HCT116 (cell line): ENCODE measurements at regions not wholly inside any gene's neighbourhood (a gene's known extent, or its start where the extent isn't known, plus 50 kb on each side); places are given as distances from the start of the nearest gene placed in this dataset.

Experiments used
- ATAC-seq: fragments of 200-7000 bp; cut with Tn5 transposase; 2 replicates; pipeline ENCODE4 v1.9.1; 2020; ENCODE audit warnings: mild to moderate bottlenecking, moderate library complexity
- BruUV-seq: library from RNA; stranded (reverse); fragments of 400-500 nt; replicated peaks from 2 replicates; lab custom pipeline; 2021; lab: Mats Ljungman, UMichigan
- CTCF ChIA-PET: fragments of 300-600 bp; sonication (Branson Sonifier 250); formaldehyde crosslinking; loops from one replicate; lab custom pipeline; 2021; ENCODE audit warnings: antibody characterized with exemption; lab: Charles Lee
- POLR2A ChIA-PET: fragments of 300-600, 350-600 bp; sonication (Branson Sonifier 250); formaldehyde crosslinking; loops from one replicate; lab custom pipeline; 2021; ENCODE audit warnings: antibody characterized with exemption; lab: Charles Lee
- RAD21 ChIA-PET, 2 experiments: fragments of 300-600 bp; sonication (Branson Sonifier 250); formaldehyde crosslinking; loops; one replicate each; lab custom pipeline; 2023; ENCODE audit warnings: low total read pairs in 2 of 2; ENCODE audit not compliant: uncharacterized antibody in 2 of 2, unreplicated experiment in 2 of 2, low non-redundant PET in 1 of 2; lab: Charles Lee
- DNase-seq: peaks from one replicate; pipeline ENCODE4 v3.0.0-alpha.2; 2010; ENCODE audit warnings: low read depth, low spot score
- H2AFZ ChIP-seq: fragments of 200-600 bp; shearing (Covaris generic), sonication (generic); 2 replicates; pipeline ENCODE4 v1.6.1; 2017; ENCODE audit warnings: low read depth, mixed run types, mixed read lengths, antibody characterized with exemption, low read length; ENCODE audit not compliant: poor library complexity, severe bottlenecking
- H3K27ac ChIP-seq: 2 replicates; pipeline ENCODE4 v1.5.1; 2012; ENCODE audit warnings: low read depth, low read length
- H3K27me3 ChIP-seq: fragments of 200-600 bp; sonication (generic); 2 replicates; pipeline ENCODE4 v1.6.1; 2016; ENCODE audit warnings: mixed run types, low read length, mixed read lengths; ENCODE audit not compliant: insufficient read depth
- H3K36me3 ChIP-seq, 2 experiments: fragments of 200-500 bp in 1 of 2; fragments of 200-600 bp in 1 of 2; sonication (Bioruptor generic) in 1 of 2; sonication (generic) in 1 of 2; 2 replicates each; pipeline versions ENCODE4 v1.5.1 to v1.6.1; 2014 to 2016; ENCODE audit warnings: low read length in 2 of 2, inconsistent platforms in 1 of 2, mixed read lengths in 1 of 2, mixed run types in 1 of 2; ENCODE audit not compliant: insufficient read depth in 2 of 2, control insufficient read depth in 1 of 2
- H3K4me1 ChIP-seq, 2 experiments: fragments of 200-600 bp in 1 of 2; sonication (generic) in 1 of 2; 2 replicates each; pipeline versions ENCODE4 v1.5.1 to v1.6.1; 2012 to 2017; ENCODE audit warnings: low read length in 2 of 2, inconsistent platforms in 1 of 2, mild to moderate bottlenecking in 1 of 2, mixed read lengths in 1 of 2, mixed run types in 1 of 2, moderate library complexity in 1 of 2; ENCODE audit not compliant: insufficient read depth in 2 of 2, control insufficient read depth in 1 of 2
- H3K4me2 ChIP-seq: fragments of 200-600 bp; sonication (generic); 2 replicates; pipeline ENCODE4 v1.6.1; 2017; ENCODE audit warnings: mixed run types, low read length, mixed read lengths
- H3K4me3 ChIP-seq, 2 experiments: fragments of 200-600 bp in 1 of 2; sonication (generic) in 1 of 2; replicated peaks in 1 of 2; 2 replicates each; pipeline ENCODE4 v1.5.1; 2011 to 2016; ENCODE audit warnings: low read length in 2 of 2, control low read depth in 1 of 2, low read depth in 1 of 2, mild to moderate bottlenecking in 1 of 2, mixed read lengths in 1 of 2, mixed run types in 1 of 2
- H3K79me2 ChIP-seq: fragments of 200-600 bp; sonication (generic); 2 replicates; pipeline ENCODE4 v1.6.1; 2017; ENCODE audit warnings: mild to moderate bottlenecking, mixed run types, low read length, moderate library complexity, mixed read lengths; ENCODE audit not compliant: insufficient read depth
- H3K9ac ChIP-seq: fragments of 200-600 bp; sonication (generic); 2 replicates; pipeline ENCODE4 v1.6.1; 2016; ENCODE audit warnings: low read length, mixed read lengths
- H3K9me2 ChIP-seq: fragments of 200-600 bp; sonication (generic), shearing (Covaris generic); 2 replicates; pipeline ENCODE4 v1.6.1; 2017; ENCODE audit warnings: mixed run types, mild to moderate bottlenecking, moderate library complexity; ENCODE audit not compliant: insufficient read depth
- H3K9me3 ChIP-seq, 2 experiments: fragments of 200-500 bp in 1 of 2; fragments of 200-600 bp in 1 of 2; sonication (Bioruptor generic) in 1 of 2; sonication (generic) in 1 of 2; 2 replicates each; pipeline ENCODE4 v1.6.1; 2014 to 2017; ENCODE audit warnings: low read length in 2 of 2, mixed read lengths in 2 of 2, inconsistent platforms in 1 of 2, low read depth in 1 of 2, mild to moderate bottlenecking in 1 of 2, mixed run types in 1 of 2, moderate library complexity in 1 of 2; ENCODE audit not compliant: control insufficient read depth in 1 of 2, insufficient read depth in 1 of 2
- H4K20me1 ChIP-seq: fragments of 200-600 bp; sonication (generic), shearing (Covaris generic); 2 replicates; pipeline ENCODE4 v1.6.1; 2017; ENCODE audit warnings: mixed run types, mild to moderate bottlenecking, moderate library complexity; ENCODE audit not compliant: insufficient read depth
- EZH2 ChIP-seq: fragments of 200-600 bp; sonication (generic); IDR thresholded peaks from 2 replicates; pipeline ENCODE4 v1.6.1; 2017; ENCODE audit warnings: antibody characterized with exemption, mixed run types
- FOSL1 ChIP-seq: IDR thresholded peaks from 2 replicates; pipeline ENCODE4 v1.6.1; 2012; ENCODE audit warnings: low read depth
- JUND ChIP-seq: IDR thresholded peaks from 2 replicates; pipeline ENCODE4 v1.6.1; 2012
- SIN3A ChIP-seq: IDR thresholded peaks from 2 replicates; pipeline ENCODE4 v1.6.1; 2012; ENCODE audit warnings: low read depth
- TCF7L2 ChIP-seq: IDR thresholded peaks from 2 replicates; pipeline ENCODE4 v1.7.0; 2011; ENCODE audit warnings: borderline replicate concordance, inconsistent platforms; ENCODE audit not compliant: insufficient read depth, insufficient read length; ENCODE audit errors: extremely low read depth
- YY1 ChIP-seq: IDR thresholded peaks from 2 replicates; pipeline ENCODE4 v1.6.1; 2011; ENCODE audit warnings: low read length, low read depth, moderate library complexity, mild to moderate bottlenecking; ENCODE audit not compliant: insufficient replicate concordance; ENCODE audit errors: extremely low read depth
- ZNF274 ChIP-seq: fragments of 200-500 bp; sonication (Bioruptor generic); IDR thresholded peaks from 2 replicates; pipeline ENCODE4 v1.6.1; 2014; ENCODE audit warnings: mild to moderate bottlenecking, low read depth, low read length, inconsistent platforms
- intact Hi-C: fragments of 100-400 bp; cut with micrococcal nuclease; formaldehyde crosslinking; loops from 2 replicates; pipeline ENCODE4 v1.10.0; 2022
- TF ChIP-seq, protein P1 (sequence below), 3 experiments: fragments of 200-600 bp in 1 of 3; sonication (generic) in 1 of 3; IDR thresholded peaks in 2 of 3; conservative IDR thresholded peaks in 1 of 3; 2 replicates each; pipeline ENCODE4 v1.5.1; 2012 to 2017; ENCODE audit warnings: low read depth in 2 of 3, low read length in 2 of 3, antibody characterized with exemption in 1 of 3, borderline replicate concordance in 1 of 3, control low read depth in 1 of 3, mild to moderate bottlenecking in 1 of 3, mixed read lengths in 1 of 3, mixed run types in 1 of 3, moderate library complexity in 1 of 3; ENCODE audit not compliant: insufficient read depth in 1 of 3

GRCh38 chr11:71304491-71304890 is 52.1 kb upstream of the SHANK2 start:
- POLR2A ChIA-PET: no interaction called here
- Histone ChIP-seq H3K36me3 (no peaks in the 10 kb centered on the region), H2AFZ (no peak overlapping the region), H3K27ac (no peak overlapping the region), H4K20me1 (no peaks in the 10 kb centered on the region), H3K4me3 (no peak overlapping the region), H3K4me1 (peaks cover 8 to 30% of the 10 kb centered on the region in 2 experiments; a peak in 3 of 4 replicates), H3K9me2 (no peaks in the 10 kb centered on the region), H3K4me2 (no peak overlapping the region), H3K9ac (no peak overlapping the region)
- RAD21 ChIA-PET: no interaction called here
- TF ChIP-seq ZNF274: no peak
- TF ChIP-seq EZH2: no peak
- TF ChIP-seq YY1: no peak
- TF ChIP-seq, all 23 proteins: peak for 0
- H3K9me3 ChIP-seq: no peaks in the 10 kb centered on the region
- H3K27me3 ChIP-seq: no peaks in the 10 kb centered on the region
- CTCF ChIA-PET: no interaction called here
- BruUV-seq: no TSS peak
- ATAC-seq (no peak), DNase-seq (no peak)
- intact Hi-C loops: no loop called here
- no peaks in the 10 kb centered on the region for H3K79me2 ChIP-seq

DNA sequence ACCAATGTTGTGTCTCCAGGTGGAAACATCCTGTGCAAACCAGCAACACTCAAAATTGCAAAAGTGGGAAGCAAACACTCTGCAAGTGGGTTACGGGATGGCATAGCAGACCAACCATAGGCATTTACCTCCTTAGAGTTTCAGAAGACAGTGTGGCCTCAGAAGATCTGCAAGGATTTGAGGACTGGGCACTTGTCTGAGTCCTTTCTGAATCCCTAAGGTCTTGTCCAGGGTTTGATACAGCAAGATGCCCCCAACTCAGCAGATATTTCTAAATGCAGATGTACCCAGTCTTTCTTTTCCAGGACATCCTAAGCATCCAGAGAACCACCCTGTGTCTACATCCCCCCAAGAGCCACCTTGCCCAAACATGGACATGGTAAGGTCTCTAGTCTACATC is 51.7 kb upstream of the SHANK2 start:
- ChIA-PET CTCF (no interaction called here), POLR2A (no interaction called here), RAD21 (no interaction called here)
- Histone ChIP-seq H3K36me3 (no peaks in the 10 kb centered on the region), H3K4me3 (no peak overlapping the region), H3K79me2 (no peaks in the 10 kb centered on the region), H2AFZ (no peak overlapping the region), H3K4me2 (no peak overlapping the region), H3K9ac (no peak overlapping the region), H3K9me3 (no peaks in the 10 kb centered on the region), H4K20me1 (no peaks in the 10 kb centered on the region), H3K27me3 (no peaks in the 10 kb centered on the region), H3K4me1 (peaks cover 9 to 34% of the 10 kb centered on the region in 2 experiments), H3K9me2 (no peaks in the 10 kb centered on the region), H3K27ac (no peak overlapping the region)
- no TSS peak for BruUV-seq
- intact Hi-C loops: no loop called here
- no peak for DNase-seq
- ATAC-seq: no peak
- TF ChIP-seq SIN3A (no peak), TCF7L2 (no peak), JUND (no peak), FOSL1 (no peak)
- TF ChIP-seq, protein P1, sequence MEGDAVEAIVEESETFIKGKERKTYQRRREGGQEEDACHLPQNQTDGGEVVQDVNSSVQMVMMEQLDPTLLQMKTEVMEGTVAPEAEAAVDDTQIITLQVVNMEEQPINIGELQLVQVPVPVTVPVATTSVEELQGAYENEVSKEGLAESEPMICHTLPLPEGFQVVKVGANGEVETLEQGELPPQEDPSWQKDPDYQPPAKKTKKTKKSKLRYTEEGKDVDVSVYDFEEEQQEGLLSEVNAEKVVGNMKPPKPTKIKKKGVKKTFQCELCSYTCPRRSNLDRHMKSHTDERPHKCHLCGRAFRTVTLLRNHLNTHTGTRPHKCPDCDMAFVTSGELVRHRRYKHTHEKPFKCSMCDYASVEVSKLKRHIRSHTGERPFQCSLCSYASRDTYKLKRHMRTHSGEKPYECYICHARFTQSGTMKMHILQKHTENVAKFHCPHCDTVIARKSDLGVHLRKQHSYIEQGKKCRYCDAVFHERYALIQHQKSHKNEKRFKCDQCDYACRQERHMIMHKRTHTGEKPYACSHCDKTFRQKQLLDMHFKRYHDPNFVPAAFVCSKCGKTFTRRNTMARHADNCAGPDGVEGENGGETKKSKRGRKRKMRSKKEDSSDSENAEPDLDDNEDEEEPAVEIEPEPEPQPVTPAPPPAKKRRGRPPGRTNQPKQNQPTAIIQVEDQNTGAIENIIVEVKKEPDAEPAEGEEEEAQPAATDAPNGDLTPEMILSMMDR (IDR thresholded peaks at IDR 0.05 in 2 of 3, conservative IDR thresholded peaks at IDR 0.05 in 1 of 3; ENCODE audit: borderline replicate concordance in 1 of 3, insufficient read depth in 1 of 3, low read depth in 2 of 3, low read length in 2 of 3): no peak
